ENCODE measurements at regions not wholly inside any gene's neighbourhood (a gene's known extent, or its start where the extent isn't known, plus 50 kb on each side); places are given as distances from the start of the nearest gene placed in this dataset.

GRCh38 chr6:134844120-134844519 lies 105.8 kb downstream of the ALDH8A1 start:
- TF ChIP-seq SPI1 (IDR thresholded peaks at IDR 0.05; ENCODE audit: borderline replicate concordance, low read depth) (no peak), GABPA (IDR thresholded peaks at IDR 0.05; ENCODE audit: low read depth) (no peak), REST (IDR thresholded peaks at IDR 0.05; ENCODE audit: insufficient replicate concordance, low read depth) (no peak)

GRCh38 chr6:134840086-134840867 lies 109.6 kb downstream of the ALDH8A1 start:
- Histone ChIP-seq H3K27me3 (ENCODE audit: insufficient read depth, poor library complexity, severe bottlenecking) (no peaks in the 10 kb centered on the region), H3K27ac (replicated peaks) (no peak overlapping the region), H3K4me3 (replicated peaks; ENCODE audit: insufficient read depth, low read length) (no peak overlapping the region)
- DNase-seq (ENCODE audit: low read depth in 1 of 2, low spot score in 1 of 2): no peak
- TF ChIP-seq REST (IDR thresholded peaks at IDR 0.05; ENCODE audit: insufficient replicate concordance, low read depth): no peak
- TF ChIP-seq GABPA (IDR thresholded peaks at IDR 0.05; ENCODE audit: low read depth): no peak
- TF ChIP-seq SPI1 (IDR thresholded peaks at IDR 0.05; ENCODE audit: borderline replicate concordance, low read depth): no peak
- no peak for TF ChIP-seq POLR2AphosphoS5 (IDR thresholded peaks at IDR 0.05; ENCODE audit: low read depth)
- TF ChIP-seq, protein P1, sequence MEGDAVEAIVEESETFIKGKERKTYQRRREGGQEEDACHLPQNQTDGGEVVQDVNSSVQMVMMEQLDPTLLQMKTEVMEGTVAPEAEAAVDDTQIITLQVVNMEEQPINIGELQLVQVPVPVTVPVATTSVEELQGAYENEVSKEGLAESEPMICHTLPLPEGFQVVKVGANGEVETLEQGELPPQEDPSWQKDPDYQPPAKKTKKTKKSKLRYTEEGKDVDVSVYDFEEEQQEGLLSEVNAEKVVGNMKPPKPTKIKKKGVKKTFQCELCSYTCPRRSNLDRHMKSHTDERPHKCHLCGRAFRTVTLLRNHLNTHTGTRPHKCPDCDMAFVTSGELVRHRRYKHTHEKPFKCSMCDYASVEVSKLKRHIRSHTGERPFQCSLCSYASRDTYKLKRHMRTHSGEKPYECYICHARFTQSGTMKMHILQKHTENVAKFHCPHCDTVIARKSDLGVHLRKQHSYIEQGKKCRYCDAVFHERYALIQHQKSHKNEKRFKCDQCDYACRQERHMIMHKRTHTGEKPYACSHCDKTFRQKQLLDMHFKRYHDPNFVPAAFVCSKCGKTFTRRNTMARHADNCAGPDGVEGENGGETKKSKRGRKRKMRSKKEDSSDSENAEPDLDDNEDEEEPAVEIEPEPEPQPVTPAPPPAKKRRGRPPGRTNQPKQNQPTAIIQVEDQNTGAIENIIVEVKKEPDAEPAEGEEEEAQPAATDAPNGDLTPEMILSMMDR (IDR thresholded peaks at IDR 0.05; ENCODE audit: insufficient read depth, low read length): no peak

More at GRCh38 chr6:134844120-134844519, 105.8 kb downstream of the ALDH8A1 start:
- Histone ChIP-seq H3K27ac (replicated peaks) (no peak overlapping the region), H3K27me3 (ENCODE audit: insufficient read depth, poor library complexity, severe bottlenecking) (peaks cover 2% of the 10 kb centered on the region), H3K4me3 (replicated peaks; ENCODE audit: insufficient read depth, low read length) (no peak overlapping the region)
- no peak for DNase-seq (ENCODE audit: low read depth in 1 of 2, low spot score in 1 of 2)

DNA sequence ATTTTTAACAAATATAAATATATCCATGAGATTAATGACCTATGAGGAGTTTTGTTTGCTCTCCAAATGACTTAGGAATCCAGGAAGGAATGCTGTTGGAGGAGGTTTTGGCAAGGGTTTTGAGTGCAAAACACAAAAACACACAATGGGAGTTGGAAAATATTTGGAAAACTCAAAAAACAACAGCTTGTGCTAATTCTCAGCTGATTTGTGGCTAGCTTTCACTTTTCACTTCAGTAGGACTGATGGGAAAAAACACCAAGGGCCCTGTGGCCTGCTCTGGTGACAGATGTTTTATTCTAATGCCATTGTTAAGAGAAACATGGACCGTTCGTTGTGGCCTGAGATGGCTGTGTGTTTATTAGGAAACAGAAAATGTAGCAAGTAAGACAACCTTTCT lies 113.9 kb downstream of the ALDH8A1 start:
- TF ChIP-seq SPI1 (IDR thresholded peaks at IDR 0.05; ENCODE audit: borderline replicate concordance, low read depth) (no peak), POLR2AphosphoS5 (IDR thresholded peaks at IDR 0.05; ENCODE audit: low read depth) (no peak), REST (IDR thresholded peaks at IDR 0.05; ENCODE audit: insufficient replicate concordance, low read depth) (no peak), GABPA (IDR thresholded peaks at IDR 0.05; ENCODE audit: low read depth) (no peak)
- TF ChIP-seq, protein P1 (IDR thresholded peaks at IDR 0.05; ENCODE audit: insufficient read depth, low read length): no peak
- H3K27me3 ChIP-seq (ENCODE audit: insufficient read depth, poor library complexity, severe bottlenecking): peaks cover 2% of the 10 kb centered on the region
- no peak overlapping the region for H3K27ac ChIP-seq (replicated peaks)
- DNase-seq (ENCODE audit: low read depth in 1 of 2, low spot score in 1 of 2): no peak
- H3K4me3 ChIP-seq (replicated peaks; ENCODE audit: insufficient read depth, low read length): no peak overlapping the region

All from HL-60 (cell line).